OCI-LY3 (cell line): ENCODE measurements at regions not wholly inside any gene's neighbourhood (a gene's known extent, or its start where the extent isn't known, plus 50 kb on each side); places are given as distances from the start of the nearest gene placed in this dataset.

ENCODE experiments used
- H2AFZ ChIP-seq: fragments of 200-600, 300-600 bp; shearing (Covaris generic); 2 replicates; pipeline ENCODE4 v1.6.0; 2014; ENCODE audit warnings: antibody characterized with exemption, low read depth, low read length
- H3K27ac ChIP-seq: fragments of 200-600, 300-600 bp; sonication (generic); 2 replicates; pipeline ENCODE4 v1.5.1; 2014; ENCODE audit warnings: mild to moderate bottlenecking, low read length, moderate library complexity, mixed read lengths
- H3K27me3 ChIP-seq: fragments of 200-600, 300-600 bp; sonication (generic); 2 replicates; pipeline ENCODE4 v1.6.1; 2014; ENCODE audit warnings: low read depth, low read length, mixed read lengths
- H3K36me3 ChIP-seq: fragments of 200-600, 300-600 bp; sonication (generic); replicated peaks from 2 replicates; pipeline ENCODE3; 2014; ENCODE audit warnings: low read depth, low read length, mixed read lengths
- H3K4me1 ChIP-seq: fragments of 300-600, 200-600 bp; sonication (generic); 2 replicates; pipeline ENCODE4 v1.6.1; 2014; ENCODE audit warnings: low read length, mixed read lengths
- H3K4me2 ChIP-seq: fragments of 200-600, 300-600 bp; sonication (generic); 2 replicates; pipeline ENCODE4 v1.6.1; 2014; ENCODE audit warnings: low read length, mixed read lengths
- H3K4me3 ChIP-seq: fragments of 300-600, 200-600 bp; sonication (generic); 2 replicates; pipeline ENCODE4 v1.5.1; 2014; ENCODE audit warnings: antibody characterized with exemption, mild to moderate bottlenecking, low read length, moderate library complexity
- H3K79me2 ChIP-seq: fragments of 300-600, 200-600 bp; shearing (Covaris generic); 2 replicates; pipeline ENCODE4 v1.6.1; 2014; ENCODE audit warnings: mild to moderate bottlenecking, low read length, mixed read lengths
- H3K9ac ChIP-seq: fragments of 300-600, 200-600 bp; shearing (Covaris generic); 2 replicates; pipeline ENCODE4 v1.6.0; 2014; ENCODE audit warnings: mild to moderate bottlenecking, low read length, moderate library complexity
- H3K9me3 ChIP-seq: fragments of 200-600, 300-600 bp; shearing (Covaris generic); 2 replicates; pipeline ENCODE4 v1.6.1; 2014; ENCODE audit warnings: low read length, mixed read lengths; ENCODE audit not compliant: insufficient read depth
- H4K20me1 ChIP-seq: fragments of 200-600, 300-600 bp; sonication (generic); 2 replicates; pipeline ENCODE4 v1.6.1; 2016; ENCODE audit warnings: low read length, mixed read lengths; ENCODE audit not compliant: insufficient read depth
- CTCF ChIP-seq: fragments of 200-600, 300-600 bp; sonication (generic); IDR thresholded peaks from 2 replicates; pipeline ENCODE4 v1.5.1; 2014; ENCODE audit warnings: antibody characterized with exemption, low read length, low read depth
- EZH2phosphoT487 ChIP-seq: fragments of 200-600 bp; shearing (Covaris generic); IDR thresholded peaks from 2 replicates; pipeline ENCODE4 v1.6.1; 2018; ENCODE audit warnings: antibody characterized with exemption, mixed run types, low read depth

GRCh38 chr12:126262829-126263228 is 1197.6 kb downstream of the AACS start:
- H3K4me3 ChIP-seq, result no peak overlapping the region
- no peaks in the 10 kb centered on the region for H3K9me3 ChIP-seq
- H3K36me3 ChIP-seq, result no peaks in the 10 kb centered on the region
- H3K27ac ChIP-seq, result no peak overlapping the region
- H4K20me1 ChIP-seq, result no peaks in the 10 kb centered on the region
- H3K4me1 ChIP-seq, result no peaks in the 10 kb centered on the region
- H3K4me2 ChIP-seq, result no peak overlapping the region
- no peak overlapping the region for H3K9ac ChIP-seq
- TF ChIP-seq CTCF, result no peak
- no peak for TF ChIP-seq EZH2phosphoT487
- no peak overlapping the region for H2AFZ ChIP-seq
- H3K79me2 ChIP-seq, result no peaks in the 10 kb centered on the region
- H3K27me3 ChIP-seq, result peaks cover 3% of the 10 kb centered on the region; the same call in 1 of the 2 replicates

GRCh38 chr12:126268222-126268621 is 1203.0 kb downstream of the AACS start:
- Histone ChIP-seq H4K20me1 (no peaks in the 10 kb centered on the region), H2AFZ (no peak overlapping the region), H3K4me2 (no peak overlapping the region), H3K4me3 (no peak overlapping the region), H3K27me3 (0 out of 2 replicates have a peak, but pooled peaks cover 3% of the 10 kb centered on the region), H3K27ac (no peak overlapping the region), H3K9ac (no peak overlapping the region), H3K4me1 (no peaks in the 10 kb centered on the region), H3K79me2 (no peaks in the 10 kb centered on the region), H3K9me3 (no peaks in the 10 kb centered on the region), H3K36me3 (no peaks in the 10 kb centered on the region)
- TF ChIP-seq CTCF, result no peak
- no peak for TF ChIP-seq EZH2phosphoT487

- no peak overlapping the region for H3K9ac ChIP-seq
- H3K4me3 ChIP-seq, result no peak overlapping the region
- no peak overlapping the region for H2AFZ ChIP-seq
- no peaks in the 10 kb centered on the region for H3K4me1 ChIP-seq
- no peak for TF ChIP-seq CTCF
- no peak for TF ChIP-seq EZH2phosphoT487
- H3K27me3 ChIP-seq, result no peaks in the 10 kb centered on the region
- no peak overlapping the region for H3K4me2 ChIP-seq
- no peaks in the 10 kb centered on the region for H3K79me2 ChIP-seq
- H3K9me3 ChIP-seq, result no peaks in the 10 kb centered on the region
- H3K27ac ChIP-seq, result no peak overlapping the region
- no peaks in the 10 kb centered on the region for H3K36me3 ChIP-seq
- no peaks in the 10 kb centered on the region for H4K20me1 ChIP-seq
These were observed 1205.9 kb downstream of the AACS start for GRCh38 chr12:126271159-126271558.

GRCh38 chr12:126282691-126283090 is 1217.5 kb downstream of the AACS start:
- Histone ChIP-seq H3K36me3 (no peaks in the 10 kb centered on the region), H3K27me3 (no peaks in the 10 kb centered on the region), H3K4me1 (no peaks in the 10 kb centered on the region), H3K9ac (no peak overlapping the region), H3K4me3 (no peak overlapping the region), H2AFZ (no peak overlapping the region), H3K9me3 (no peaks in the 10 kb centered on the region), H4K20me1 (no peaks in the 10 kb centered on the region), H3K79me2 (no peaks in the 10 kb centered on the region), H3K4me2 (no peak overlapping the region), H3K27ac (no peak overlapping the region)
- no peak for TF ChIP-seq EZH2phosphoT487
- no peak for TF ChIP-seq CTCF
